ENCODE measurements at regions not wholly inside any gene's neighbourhood (a gene's known extent, or its start where the extent isn't known, plus 50 kb on each side); places are given as distances from the start of the nearest gene placed in this dataset.
"Not testable (repeated sequence)": the region's sequence is repeated elsewhere in the genome, so short reads cannot be mapped to it uniquely, and the experiment has no call there.

GRCh38 chr9:31839273-31839672, 545.2 kb upstream of the ACO1 start:
- DNase-seq, result no peak

- no peak for DNase-seq
Observed at GRCh38 chr9:31840702-31841101, 543.7 kb upstream of the ACO1 start.

DNA sequence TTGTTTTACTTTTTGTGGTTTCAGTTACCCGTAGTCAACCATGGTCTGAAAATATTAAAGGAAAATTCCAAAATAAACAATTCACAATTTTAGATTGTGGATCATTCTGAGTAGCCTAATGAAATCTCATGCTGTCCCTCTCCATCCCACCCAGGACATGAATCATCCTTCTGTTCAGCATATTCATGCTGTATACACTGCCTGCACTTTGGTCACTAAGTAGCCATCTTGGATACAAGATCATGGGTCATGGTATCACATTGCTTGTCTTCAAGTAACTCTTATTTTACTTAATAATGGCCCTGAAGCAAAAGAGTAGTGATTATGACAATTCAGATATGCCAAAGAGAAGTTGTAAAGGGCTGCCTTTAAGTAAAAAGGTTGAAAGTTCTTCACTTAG, 536.5 kb upstream of the ACO1 start:
- DNase-seq, result no peak

DNA sequence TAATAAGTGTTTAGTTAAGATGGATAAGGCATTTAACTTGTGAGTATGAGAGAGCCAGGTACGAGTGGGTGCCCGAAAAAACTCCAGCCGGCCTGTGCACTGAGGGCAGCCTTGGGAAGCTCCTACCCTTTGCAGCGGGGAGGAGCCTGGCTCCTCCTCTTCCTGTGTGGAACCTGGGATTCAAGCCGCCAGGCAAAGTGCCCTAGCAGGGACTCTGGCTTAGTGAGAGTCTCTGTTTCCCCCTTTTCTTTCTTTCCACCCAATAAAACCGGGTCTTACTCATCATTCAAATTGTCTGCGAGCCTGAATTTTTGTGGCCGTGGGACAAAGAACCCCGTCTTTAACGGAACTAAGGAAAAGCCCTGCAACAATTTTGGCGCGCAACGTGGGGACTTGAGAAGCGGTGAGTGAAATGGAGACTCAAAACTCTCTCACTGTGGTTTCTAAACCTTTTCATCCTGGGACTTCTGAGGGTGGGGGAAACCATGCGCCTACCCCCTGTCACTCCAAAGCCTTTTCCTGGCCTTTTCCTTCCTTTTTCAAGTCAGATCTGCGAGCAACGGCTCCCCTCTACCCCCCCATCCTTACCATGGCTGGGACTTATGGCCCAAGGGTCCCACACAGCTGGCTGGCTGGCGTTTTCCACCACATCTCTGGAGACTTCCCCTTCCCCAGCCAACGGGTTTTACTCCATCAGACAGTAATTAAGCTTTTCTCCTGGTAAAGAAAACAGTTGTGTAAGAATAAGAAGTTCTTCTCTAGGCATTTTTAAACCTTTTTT, 535.7 kb upstream of the ACO1 start:
- no peak for DNase-seq

DNA sequence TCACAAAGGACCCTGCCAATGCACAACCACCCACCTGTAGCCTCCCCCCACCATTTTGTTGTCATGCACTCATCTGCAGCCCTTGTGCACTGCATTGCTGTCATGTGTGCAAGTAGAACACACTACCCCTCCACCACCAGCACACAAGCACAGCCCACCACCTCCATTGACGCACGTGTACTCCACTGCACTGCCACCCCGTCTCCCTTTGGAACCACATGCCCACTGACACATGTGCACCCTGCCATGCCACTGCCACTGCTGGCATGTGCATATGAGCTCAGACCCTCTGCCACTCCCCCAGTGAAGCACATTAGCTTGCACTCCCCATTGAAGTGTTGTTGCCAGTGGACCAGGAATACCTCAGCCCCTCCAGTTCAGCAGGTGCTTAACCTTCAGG, 530.3 kb upstream of the ACO1 start:
- no peak for DNase-seq

GRCh38 chr9:31868830-31869229, 515.6 kb upstream of the ACO1 start:
- DNase-seq, result no peak

DNA sequence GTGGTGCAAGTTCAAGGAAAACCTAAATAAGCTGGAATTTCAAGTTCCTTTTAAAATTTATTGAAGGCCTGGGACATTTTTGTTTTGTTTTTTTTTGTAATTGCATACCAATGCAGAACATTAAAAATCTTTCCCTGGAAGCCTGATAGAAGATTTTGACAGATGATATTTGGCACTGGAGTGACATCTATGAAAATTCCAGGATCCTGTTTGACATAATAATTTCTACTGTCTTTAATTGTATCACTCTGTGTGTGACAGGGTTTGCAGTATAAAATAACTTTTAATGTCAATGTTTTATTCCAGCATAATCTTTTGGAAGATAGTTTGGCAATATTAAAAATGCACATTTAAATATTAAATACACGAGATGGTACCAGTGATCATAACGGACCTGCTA, 514.2 kb upstream of the ACO1 start:
- no peak for DNase-seq

GRCh38 chr9:31873722-31874121, 510.7 kb upstream of the ACO1 start:
- DNase-seq, result no peak

DNA sequence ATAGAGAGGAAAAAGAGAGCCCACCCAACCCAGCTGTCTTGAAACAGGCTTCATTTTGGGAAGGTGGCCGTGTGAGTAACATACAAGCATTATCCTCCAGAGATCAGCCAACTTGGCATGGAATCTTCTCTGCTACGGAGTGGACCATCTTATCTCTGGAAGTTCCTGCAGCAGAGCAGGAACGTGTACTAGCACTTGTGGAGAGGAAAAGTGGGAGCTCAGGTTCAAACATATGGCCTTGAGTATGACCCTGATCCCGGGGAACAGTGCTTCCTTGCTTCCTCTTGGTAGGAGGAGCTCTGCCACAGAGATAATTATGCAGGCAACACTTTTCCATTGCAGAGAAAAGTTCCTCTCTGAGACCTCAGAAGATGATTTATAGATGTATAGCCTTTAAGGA, 490.4 kb upstream of the ACO1 start:
- DNase-seq, result no peak

DNA sequence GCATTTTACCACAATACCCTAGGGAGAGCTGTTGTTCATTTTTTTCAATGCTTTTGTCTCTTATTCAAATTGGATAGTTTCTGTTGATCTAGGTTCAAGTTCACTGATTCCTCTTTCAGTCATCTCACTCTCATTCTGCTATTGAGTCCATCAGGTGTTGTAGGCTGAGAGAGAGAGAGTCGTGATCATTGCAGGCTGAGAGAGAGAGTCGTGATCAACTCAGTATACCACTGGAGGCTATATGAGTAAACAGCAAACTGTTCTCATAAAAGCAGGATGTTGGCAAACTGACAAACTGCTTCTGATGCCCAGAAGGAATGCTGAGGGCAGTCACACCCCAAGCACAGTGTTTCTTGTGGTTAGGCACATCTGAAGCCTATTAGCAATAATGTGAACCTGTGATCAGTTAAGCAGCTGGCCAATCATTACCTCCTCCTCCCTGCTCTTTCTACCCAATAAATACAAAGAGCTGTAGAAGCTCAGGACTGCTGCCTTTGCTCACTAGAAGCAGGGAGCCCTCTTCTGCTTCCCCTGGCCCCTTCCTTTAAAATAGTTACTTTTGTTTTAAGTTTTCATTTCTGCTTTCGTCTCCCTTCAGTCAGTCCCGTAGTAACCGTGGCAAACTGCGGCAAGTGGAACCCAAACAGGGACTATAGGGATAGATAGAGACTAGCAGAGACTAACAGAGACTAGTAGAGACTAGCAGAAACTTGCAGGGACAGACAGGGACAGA, 476.1 kb upstream of the ACO1 start:
- no peak for DNase-seq

DNA sequence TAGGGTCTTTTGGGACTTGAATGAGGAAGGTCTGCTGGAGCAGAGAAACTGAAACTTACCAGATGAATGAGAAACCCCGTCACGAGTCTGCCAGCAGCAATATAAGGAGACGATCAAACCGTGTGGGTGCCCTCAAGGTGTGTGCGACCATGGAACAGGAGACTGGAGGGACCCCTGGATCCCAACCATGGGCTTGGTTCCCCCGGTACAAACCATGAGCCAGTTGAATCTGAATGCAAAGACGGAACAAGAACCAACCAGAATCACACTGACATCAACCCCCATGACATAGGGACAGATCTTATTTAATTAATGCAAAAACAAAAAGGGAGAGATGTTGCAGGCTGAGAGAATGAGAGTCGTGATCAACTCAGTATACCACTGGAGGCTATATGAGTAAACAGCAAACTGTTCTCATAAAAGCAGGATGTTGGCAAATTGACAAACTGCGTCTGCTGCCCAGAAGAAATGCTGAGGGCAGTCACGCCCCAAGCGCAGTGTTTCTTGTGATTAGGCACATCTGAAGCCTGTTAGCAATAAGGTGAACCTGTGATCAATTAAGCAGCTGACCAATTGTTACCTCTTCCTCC, 475.5 kb upstream of the ACO1 start:
- no peak for DNase-seq

GRCh38 chr9:31912636-31913035, 471.8 kb upstream of the ACO1 start:
- no peak for DNase-seq

DNA sequence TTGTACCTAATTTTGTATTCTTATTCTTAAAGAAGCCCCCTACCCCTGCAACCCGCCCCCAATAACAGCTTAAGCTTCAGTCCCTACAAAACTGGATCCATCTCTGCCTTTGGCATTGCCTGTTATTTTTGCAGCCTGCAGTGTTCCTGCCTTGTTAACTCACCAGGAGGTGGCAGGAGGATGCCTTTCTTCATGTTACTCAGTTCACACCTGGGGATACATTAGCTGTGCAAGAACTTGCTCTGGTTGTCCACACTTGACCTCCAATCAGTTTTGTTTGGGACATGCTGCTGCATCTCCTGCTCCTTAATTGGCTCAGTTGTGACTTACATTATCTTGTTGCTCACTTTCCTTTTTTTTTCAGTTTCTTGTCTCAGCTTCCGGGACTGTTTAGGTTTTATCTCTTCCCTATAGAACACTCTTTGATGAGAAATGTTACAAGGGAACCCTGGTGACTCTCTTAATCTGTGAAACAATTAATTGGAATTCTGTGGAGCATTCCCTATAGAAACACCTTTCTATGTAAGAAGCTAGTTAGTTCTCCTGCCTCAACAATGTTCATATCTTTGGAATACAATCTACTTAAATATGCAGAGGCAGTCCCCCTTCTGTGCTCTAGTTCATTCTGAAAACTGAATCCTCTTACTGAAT, 467.7 kb upstream of the ACO1 start:
- DNase-seq, result no peak

DNA sequence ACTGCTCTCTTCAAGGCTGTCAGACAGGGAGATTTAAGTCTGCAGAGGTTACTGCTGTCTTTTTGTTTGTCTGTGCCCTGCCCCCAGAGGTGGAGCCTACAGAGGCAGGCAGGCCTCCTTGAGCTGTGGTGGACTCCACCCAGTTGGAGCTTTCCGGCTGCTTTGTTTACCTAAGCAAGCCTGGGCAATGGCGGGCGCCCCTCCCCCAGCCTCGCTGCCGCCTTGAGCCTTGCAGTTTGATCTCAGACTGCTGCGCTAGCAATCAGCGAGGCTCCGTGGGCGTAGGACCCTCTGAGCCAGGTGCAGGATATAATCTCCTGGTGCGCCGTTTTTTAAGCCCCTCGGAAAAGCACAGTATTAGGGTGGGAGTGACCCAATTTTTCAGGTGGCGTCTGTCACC, 446.7 kb upstream of the ACO1 start:
- DNase-seq, result not testable (repeated sequence)

GRCh38 chr9:31950756-31951155, 433.7 kb upstream of the ACO1 start:
- DNase-seq, result no peak

GRCh38 chr9:31958572-31958971, 425.9 kb upstream of the ACO1 start:
- no peak for DNase-seq

DNA sequence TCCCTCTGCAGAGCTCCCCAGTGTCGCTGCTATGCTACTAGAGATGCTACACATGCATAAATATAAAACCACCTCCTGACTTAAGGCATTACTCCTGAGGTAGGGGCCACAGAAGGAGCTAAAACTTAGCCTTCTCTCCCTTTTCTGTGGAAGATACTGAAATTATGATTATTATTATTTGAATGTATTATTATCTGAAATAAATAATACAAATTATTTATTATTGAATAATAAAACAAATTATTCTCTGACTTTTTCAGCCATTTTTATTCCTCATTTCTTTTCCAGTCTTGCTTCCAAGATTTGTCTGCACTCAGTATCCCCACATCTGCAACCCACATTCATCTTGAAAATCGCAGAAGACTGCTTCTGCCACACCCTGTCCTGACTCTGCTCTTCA, 414.9 kb upstream of the ACO1 start:
- no peak for DNase-seq

GRCh38 chr9:31983895-31984294, 400.5 kb upstream of the ACO1 start:
- no peak for DNase-seq

- peak; percentile 0 for DNase-seq
Observed at GRCh38 chr9:31996331-31996730, 388.1 kb upstream of the ACO1 start.

DNA sequence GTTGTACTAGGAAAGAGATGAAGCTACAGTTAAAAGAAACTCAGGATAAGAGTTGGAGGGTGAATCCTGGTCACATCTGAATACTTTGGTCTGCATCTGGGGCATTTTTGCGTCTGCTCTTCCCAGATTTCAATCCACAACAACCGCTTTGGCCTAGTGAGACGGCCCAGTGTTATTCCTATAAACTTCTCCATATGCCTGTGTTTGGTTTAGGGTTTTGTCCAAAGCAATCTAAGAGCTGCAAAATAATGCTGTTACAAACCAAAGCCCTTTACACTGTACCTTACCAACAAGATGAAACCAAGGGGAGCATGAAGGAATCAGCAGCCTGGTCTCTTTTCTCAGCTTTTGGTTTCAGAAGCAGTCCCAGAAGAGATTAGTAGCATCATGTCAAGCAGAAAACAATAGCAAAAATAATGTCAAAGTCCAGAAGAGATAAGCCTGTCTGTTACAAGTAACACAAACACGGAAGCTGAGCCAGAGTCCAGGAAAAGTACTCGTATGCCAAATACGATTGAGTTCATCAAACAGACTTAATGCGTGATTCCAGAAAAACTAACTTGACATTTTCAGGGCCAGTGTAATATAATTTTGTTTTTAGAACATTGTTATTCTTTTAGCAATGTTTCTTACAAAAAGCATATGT, 379.9 kb upstream of the ACO1 start:
- no peak for DNase-seq

DNA sequence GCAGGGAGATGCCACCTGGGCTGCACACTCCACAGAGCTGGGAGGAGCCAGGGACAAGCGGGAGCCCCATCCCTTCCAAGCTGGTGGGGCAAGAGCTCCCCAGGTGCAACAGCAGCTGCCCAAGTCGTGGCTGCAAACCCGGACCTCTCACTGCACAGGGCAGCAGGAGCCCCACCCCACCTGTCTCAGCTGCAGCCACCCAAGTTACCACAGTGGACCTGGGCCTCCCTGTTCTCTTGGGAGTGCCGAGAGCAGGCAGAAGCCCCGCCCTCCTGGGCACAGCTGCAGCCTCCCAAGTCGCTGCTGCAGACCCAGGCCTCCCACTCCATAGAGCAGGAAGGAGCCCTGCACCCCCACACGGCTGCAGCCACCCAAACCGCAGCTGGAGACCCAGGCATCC, 374.1 kb upstream of the ACO1 start:
- no peak for DNase-seq

- DNase-seq, result no peak
Observed at GRCh38 chr9:32011049-32011448, 373.4 kb upstream of the ACO1 start.

DNA sequence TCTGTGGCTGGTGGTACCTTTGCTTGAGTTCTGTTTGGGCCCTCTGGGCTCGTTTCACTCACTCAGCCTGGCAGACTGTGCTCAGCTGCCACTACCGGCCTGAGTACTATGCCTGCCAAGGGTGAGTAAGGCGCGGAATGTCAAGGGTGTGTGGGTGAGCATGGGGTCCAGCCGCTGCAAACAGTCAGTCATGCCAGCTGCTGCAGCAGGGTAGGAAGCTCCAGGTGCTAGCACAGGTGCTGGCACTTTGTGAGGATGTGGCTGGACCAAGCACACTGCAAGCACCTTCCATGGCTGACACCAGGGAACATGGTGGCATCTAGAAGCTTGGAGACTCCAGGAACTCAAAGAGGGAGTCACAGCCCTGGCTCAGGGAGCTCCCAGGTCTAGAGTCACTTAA, 368.6 kb upstream of the ACO1 start:
- no peak for DNase-seq
